ENCODE measurements at regions not wholly inside any gene's neighbourhood (a gene's known extent, or its start where the extent isn't known, plus 50 kb on each side); places are given as distances from the start of the nearest gene placed in this dataset.

GRCh38 chr2:217366966-217367365 is 507.1 kb upstream of the TNP1 start:
- dilution Hi-C loops (cut with MboI; ENCODE audit: extremely low pct_ligation_motif_present, low sequenced_read_pairs), result no loop called here
- Histone ChIP-seq H3K4me2 (ENCODE audit: control insufficient read depth, extremely low read depth, insufficient read depth, low read depth, low read length) (peak overlapping the region; percentile 28), H3K27ac (ENCODE audit: control insufficient read depth, insufficient read depth, low read length) (no peak overlapping the region), H3K9ac (ENCODE audit: control insufficient read depth, extremely low read depth, insufficient read depth, low read length) (no peak overlapping the region), H3K9me3 (ENCODE audit: control insufficient read depth, low read depth, low read length) (no peaks in the 10 kb centered on the region), H3K27me3 (ENCODE audit: control insufficient read depth, extremely low read depth, insufficient read depth, low read length) (no peaks in the 10 kb centered on the region), H4K20me1 (ENCODE audit: control insufficient read depth, extremely low read depth, insufficient read depth, low read length) (no peaks in the 10 kb centered on the region), H3K4me1 (ENCODE audit: control insufficient read depth, extremely low read depth, insufficient read depth, low read length) (peaks cover 35% of the 10 kb centered on the region), H2AFZ (ENCODE audit: control insufficient read depth, low read length) (no peak overlapping the region), H3K4me3 (ENCODE audit: control insufficient read depth in 2 of 3, extremely low read depth in 1 of 3, insufficient read depth in 2 of 3, low read depth in 1 of 3, low read length in 3 of 3) (no peak overlapping the region), H3K9me1 (ENCODE audit: control insufficient read depth, extremely low read depth, insufficient read depth, low read length) (no peaks in the 10 kb centered on the region), H3K36me3 (ENCODE audit: control insufficient read depth in 2 of 2, extremely low read depth in 1 of 2, insufficient read depth in 2 of 2, low read length in 2 of 2) (no peaks in the 10 kb centered on the region), H3K79me2 (ENCODE audit: control insufficient read depth, insufficient read depth, low read length) (no peaks in the 10 kb centered on the region)
- TF ChIP-seq CTCF (optimal IDR thresholded peaks at IDR 0.05 in 1 of 3, IDR thresholded peaks at IDR 0.05 in 1 of 3, conservative IDR thresholded peaks at IDR 0.05 in 1 of 3; ENCODE audit: extremely low read depth in 1 of 3, insufficient read depth in 2 of 3, low read length in 3 of 3) (no peak), EZH2 (IDR thresholded peaks at IDR 0.05; ENCODE audit: low read length) (no peak)
- DNase-seq (ENCODE audit: low read depth, low spot score), result no peak
- peak; percentile 78 for FAIRE-seq

GRCh38 chr2:217366266-217366895 is 506.5 kb upstream of the TNP1 start:
- no peak for DNase-seq (ENCODE audit: low read depth, low spot score)
- no peak overlapping the region for H3K27ac ChIP-seq (ENCODE audit: control insufficient read depth, insufficient read depth, low read length)
- no peaks in the 10 kb centered on the region for H3K79me2 ChIP-seq (ENCODE audit: control insufficient read depth, insufficient read depth, low read length)
- no peaks in the 10 kb centered on the region for H3K36me3 ChIP-seq (ENCODE audit: control insufficient read depth in 2 of 2, extremely low read depth in 1 of 2, insufficient read depth in 2 of 2, low read length in 2 of 2)
- no peaks in the 10 kb centered on the region for H3K27me3 ChIP-seq (ENCODE audit: control insufficient read depth, extremely low read depth, insufficient read depth, low read length)
- no peak for FAIRE-seq
- no peaks in the 10 kb centered on the region for H3K9me3 ChIP-seq (ENCODE audit: control insufficient read depth, low read depth, low read length)
- H2AFZ ChIP-seq (ENCODE audit: control insufficient read depth, low read length), result no peak overlapping the region
- H3K9me1 ChIP-seq (ENCODE audit: control insufficient read depth, extremely low read depth, insufficient read depth, low read length), result no peaks in the 10 kb centered on the region
- H3K4me1 ChIP-seq (ENCODE audit: control insufficient read depth, extremely low read depth, insufficient read depth, low read length), result peaks cover 35% of the 10 kb centered on the region
- no peak overlapping the region for H3K4me3 ChIP-seq (ENCODE audit: control insufficient read depth in 2 of 3, extremely low read depth in 1 of 3, insufficient read depth in 2 of 3, low read depth in 1 of 3, low read length in 3 of 3)
- no peak overlapping the region for H3K9ac ChIP-seq (ENCODE audit: control insufficient read depth, extremely low read depth, insufficient read depth, low read length)
- H4K20me1 ChIP-seq (ENCODE audit: control insufficient read depth, extremely low read depth, insufficient read depth, low read length), result no peaks in the 10 kb centered on the region
- H3K4me2 ChIP-seq (ENCODE audit: control insufficient read depth, extremely low read depth, insufficient read depth, low read depth, low read length), result no peak overlapping the region
- dilution Hi-C loops (cut with MboI; ENCODE audit: extremely low pct_ligation_motif_present, low sequenced_read_pairs), result no loop called here
- no peak for TF ChIP-seq EZH2 (IDR thresholded peaks at IDR 0.05; ENCODE audit: low read length)
- TF ChIP-seq CTCF (optimal IDR thresholded peaks at IDR 0.05 in 1 of 3, IDR thresholded peaks at IDR 0.05 in 1 of 3, conservative IDR thresholded peaks at IDR 0.05 in 1 of 3; ENCODE audit: extremely low read depth in 1 of 3, insufficient read depth in 2 of 3, low read length in 3 of 3), result no peak

Data from keratinocyte (primary cell).